ENCODE measurements at regions not wholly inside any gene's neighbourhood (a gene's known extent, or its start where the extent isn't known, plus 50 kb on each side); places are given as distances from the start of the nearest gene placed in this dataset.

DNA sequence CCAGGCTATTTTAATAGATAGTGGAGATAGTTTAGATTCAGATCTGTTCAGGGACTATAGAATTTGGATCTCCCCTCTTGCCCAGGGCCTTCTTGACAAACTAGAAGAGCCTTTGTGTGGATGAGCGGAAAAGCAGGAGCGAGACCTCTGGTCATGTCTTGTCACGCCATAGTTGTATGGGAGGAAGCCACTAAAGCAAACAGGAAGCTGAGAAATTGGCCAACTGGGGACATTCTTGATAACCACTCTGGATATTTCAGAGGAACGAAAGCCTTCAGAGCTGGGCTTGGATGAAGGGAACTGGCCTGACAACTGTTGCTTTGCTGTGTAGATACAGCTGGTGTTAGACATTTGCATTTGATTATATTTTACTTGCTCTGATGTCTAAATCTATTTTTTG lies 54.1 kb upstream of the EXOC2 start:
- DNase-seq, result no peak

DNA sequence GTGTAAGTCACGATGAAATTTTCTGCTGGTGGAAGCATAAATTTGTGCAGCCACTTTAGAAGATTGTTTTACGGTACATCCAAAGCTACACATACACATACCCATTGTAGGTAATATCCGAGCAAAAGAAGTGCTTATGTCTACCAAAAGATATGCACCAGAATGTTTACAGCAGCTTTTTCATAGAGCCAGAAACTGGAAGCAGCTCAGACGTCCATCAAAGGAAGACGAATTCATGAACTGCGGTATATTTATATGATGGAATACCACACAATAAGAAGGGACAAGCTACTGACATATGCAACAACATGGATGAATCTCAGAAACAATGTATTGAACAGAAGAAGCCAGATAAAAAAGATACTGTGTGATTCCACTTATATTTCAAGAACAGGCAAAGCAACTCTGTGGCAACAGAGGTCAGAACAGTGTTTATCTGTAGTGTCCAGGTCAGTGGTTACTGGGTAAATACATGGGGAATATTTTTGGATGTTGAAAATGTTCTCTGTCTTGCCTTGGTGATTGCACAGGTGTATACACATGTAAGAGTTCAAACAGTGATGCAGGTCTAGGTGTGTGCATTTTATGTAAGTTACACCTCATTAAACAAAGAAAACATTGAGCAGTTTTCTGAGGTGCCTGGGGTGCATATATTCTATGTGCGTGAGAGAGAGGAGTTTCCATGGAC lies 51.9 kb upstream of the EXOC2 start:
- DNase-seq, result no peak

DNA sequence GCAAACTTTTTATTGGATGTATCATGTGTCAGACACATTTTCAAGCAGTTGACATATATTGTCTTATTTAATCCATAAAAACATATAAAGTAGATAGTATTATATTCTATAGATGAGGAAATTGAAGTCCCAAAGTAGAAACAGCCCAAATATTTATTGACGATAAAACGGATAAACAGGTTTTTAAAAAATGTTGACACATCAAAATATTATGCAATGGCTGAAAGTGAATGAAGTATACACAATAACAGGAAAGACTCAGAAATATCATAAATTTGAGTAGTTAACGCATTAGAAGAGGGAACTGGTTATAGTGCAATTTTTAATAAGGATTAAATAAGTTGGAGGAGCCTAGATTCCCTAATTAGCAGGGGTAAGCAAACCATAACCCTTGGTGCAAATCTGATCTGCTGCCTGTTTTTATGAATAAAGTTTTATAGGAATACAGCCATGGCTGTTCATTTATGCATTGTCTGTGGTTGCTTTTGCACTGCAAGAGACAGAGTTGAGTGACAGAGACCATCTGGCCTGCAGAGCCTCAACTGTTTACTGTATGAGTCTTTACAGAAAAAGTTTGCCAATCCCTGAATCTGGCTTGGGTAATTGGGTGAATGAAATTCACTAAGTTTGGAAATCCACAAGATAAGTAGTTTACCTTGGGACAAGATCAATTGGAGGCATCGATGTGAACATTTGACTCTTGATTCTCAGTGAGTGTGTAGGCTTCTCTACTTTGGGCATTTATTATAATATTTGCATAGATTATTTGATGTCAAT lies 50.6 kb upstream of the EXOC2 start:
- DNase-seq, result no peak

All from cerebellar nuclear complex (tissue), 1 donor.